GM12892 (cell line): ENCODE measurements at regions not wholly inside any gene's neighbourhood (a gene's known extent, or its start where the extent isn't known, plus 50 kb on each side); places are given as distances from the start of the nearest gene placed in this dataset.

Experiments used
- POLR2A ChIP-seq: IDR thresholded peaks from 2 replicates; pipeline ENCODE4 v1.6.1; 2011; ENCODE audit warnings: low read depth, low read length, control low read depth
- TAF1 ChIP-seq: IDR thresholded peaks from 2 replicates; pipeline ENCODE4 v1.6.1; 2011; ENCODE audit warnings: low read depth, mild to moderate bottlenecking, control low read depth, low read length, borderline replicate concordance

DNA sequence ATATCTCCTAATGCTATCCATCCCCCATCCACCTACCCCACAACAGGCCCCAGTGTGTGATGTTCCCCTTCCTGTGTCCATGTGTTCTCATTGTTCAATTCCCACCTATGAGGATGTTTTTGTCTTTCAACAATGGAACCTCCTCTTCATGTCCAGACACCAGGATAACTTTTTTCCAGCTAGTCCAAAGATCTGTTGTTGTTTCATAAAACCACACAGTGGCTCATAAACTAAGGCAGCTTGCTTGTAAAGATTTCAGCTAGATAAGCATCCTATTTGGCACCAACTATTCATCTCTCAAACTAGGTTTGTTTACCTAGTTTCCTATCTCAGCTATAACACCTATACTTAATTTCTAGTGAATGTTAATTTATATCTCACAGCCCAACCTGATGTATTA lies 937.7 kb downstream of the TRIB2 start:
- TF ChIP-seq POLR2A = no peak
- no peak for TF ChIP-seq TAF1
